SK-N-MC (cell line): ENCODE measurements at regions not wholly inside any gene's neighbourhood (a gene's known extent, or its start where the extent isn't known, plus 50 kb on each side); places are given as distances from the start of the nearest gene placed in this dataset.

Source experiments
- EZH2 ChIP-seq: fragments of 200-600 bp; sonication (generic); IDR thresholded peaks from one replicate; pipeline ENCODE4 v1.6.1; 2017; ENCODE audit warnings: antibody characterized with exemption
- POLR2AphosphoS5 ChIP-seq: IDR thresholded peaks from 2 replicates; pipeline ENCODE4 v1.6.1; 2012; ENCODE audit warnings: mild to moderate bottlenecking, low read depth, low read length, borderline replicate concordance

- TF ChIP-seq POLR2AphosphoS5, result no peak
- no peak for TF ChIP-seq EZH2
Observed at GRCh38 chr5:4196744-4197143, 601.1 kb downstream of the IRX1 start.
